HG03060 (cell line): ENCODE measurements at regions not wholly inside any gene's neighbourhood (a gene's known extent, or its start where the extent isn't known, plus 50 kb on each side); places are given as distances from the start of the nearest gene placed in this dataset.
"Not testable (repeated sequence)": the region's sequence is repeated elsewhere in the genome, so short reads cannot be mapped to it uniquely, and the experiment has no call there.

Experiments used
- ATAC-seq: cut with Tn5 transposase; IDR thresholded peaks from one replicate; pipeline ENCODE4 v1.9.1; 2021; ENCODE audit warnings: low read depth, moderate number of reproducible peaks; ENCODE audit not compliant: unreplicated experiment

DNA sequence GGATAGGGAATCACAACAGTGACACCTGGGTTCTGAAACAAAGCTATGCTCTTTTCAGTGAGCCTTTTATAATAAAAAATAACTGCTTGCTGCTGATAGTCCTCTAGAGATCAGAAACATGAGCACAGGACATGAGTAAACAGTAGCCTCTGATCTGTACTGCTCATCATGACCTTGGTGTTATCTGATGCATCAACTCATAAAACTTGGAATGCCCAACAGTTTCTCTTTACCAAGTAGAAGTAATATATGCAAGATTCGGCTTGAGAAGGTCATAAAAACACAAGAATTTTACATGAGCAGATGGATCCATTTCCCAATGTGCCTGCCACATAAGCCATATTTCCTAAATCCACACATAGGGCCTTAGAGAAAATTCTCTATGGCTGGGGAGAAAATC lies 318.3 kb upstream of the GRAMD2B start:
- no peak for ATAC-seq

GRCh38 chr5:126106029-126106428 lies 317.2 kb upstream of the GRAMD2B start:
- no peak for ATAC-seq

- ATAC-seq: no peak
These were observed 315.8 kb upstream of the GRAMD2B start for GRCh38 chr5:126107381-126107780.

DNA sequence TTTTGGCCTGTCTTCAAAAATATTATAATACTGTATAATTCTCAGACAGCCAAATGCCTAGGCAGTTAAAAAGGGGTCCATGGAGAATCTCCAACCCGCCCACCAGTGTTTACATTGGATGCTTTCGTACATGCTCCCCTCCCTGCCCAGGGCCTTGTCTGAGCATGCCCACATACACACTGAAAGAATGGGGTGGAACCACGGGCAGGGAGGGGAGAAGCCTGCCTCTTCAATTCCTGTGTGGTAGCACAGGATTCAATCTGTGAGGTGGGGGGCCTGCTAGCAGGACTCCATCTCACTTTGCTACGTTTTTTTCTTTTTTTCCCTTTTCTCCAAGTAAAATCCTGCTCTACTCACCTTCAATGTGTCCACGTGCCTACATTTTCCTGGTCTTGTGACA lies 314.7 kb upstream of the GRAMD2B start:
- ATAC-seq: no peak

DNA sequence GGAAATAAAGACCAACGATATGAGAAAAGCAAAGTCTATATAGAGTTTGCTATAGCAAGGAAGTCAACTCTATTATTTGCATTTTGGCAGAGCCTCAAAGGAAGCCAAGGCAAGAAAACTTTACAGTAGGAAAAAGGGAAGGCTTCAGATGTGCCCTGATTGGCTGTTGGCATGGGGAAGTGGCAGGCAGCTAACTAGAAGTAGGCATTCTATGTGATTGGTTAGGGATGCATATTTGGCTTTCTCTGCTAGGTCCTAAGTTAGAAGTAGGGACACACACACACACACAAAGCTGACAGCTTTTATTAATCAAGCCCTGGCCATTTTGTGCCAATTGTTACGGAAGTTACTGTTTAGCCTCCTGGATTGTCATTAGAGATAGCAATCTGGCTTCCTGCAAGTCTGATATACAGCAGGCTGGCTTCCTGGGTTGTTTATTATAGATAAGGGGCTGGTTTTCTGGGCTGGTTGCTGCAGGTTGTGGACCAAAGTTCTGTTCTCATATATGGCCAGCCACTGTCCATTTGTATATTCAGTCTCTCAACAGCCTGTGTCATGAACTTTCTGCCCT lies 308.1 kb upstream of the GRAMD2B start:
- no peak for ATAC-seq

GRCh38 chr5:126117044-126117443 lies 306.2 kb upstream of the GRAMD2B start:
- no peak for ATAC-seq

DNA sequence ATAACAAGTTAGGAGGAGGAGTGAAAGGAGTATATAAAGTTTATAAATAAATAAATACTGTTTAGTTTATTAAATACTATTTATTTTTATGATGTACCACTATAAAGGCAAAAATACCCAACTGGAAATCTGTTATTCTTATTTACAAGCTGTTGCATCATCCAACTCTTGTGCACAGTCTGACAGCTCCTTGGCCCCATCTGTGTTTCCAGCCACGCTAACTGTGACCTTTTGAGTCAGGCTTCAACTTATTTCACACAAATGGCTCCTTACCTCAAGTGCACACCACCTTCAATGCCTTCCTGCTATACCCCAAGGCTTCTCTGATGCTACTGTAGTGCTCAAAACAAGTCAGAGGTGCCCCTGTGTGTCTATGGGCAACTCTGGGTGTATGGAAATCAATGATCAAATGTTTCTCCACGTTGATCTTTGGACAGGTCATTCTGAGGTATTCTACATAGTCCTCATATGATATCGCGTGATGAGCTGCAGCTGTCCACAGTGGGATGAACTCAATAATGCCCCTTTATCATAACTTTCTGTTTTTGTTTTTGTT lies 303.2 kb upstream of the GRAMD2B start:
- ATAC-seq: no peak

DNA sequence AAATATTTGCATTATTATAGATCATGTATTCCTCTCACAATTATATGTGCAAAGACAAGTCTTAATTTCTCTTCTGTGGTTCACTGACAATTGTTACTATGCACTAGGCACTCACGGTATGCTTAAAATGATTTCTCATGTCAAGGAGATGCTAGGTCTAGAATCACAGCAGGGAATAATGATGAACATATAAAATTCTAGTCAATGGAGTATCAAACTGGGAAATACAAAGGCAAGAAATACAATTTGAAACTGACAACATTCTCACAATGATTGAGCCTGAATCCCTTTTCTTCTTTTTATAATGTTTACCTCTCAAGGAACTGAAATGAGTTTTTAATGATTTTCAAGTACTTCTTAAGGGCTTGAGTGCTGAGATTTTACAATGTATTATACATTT lies 302.3 kb upstream of the GRAMD2B start:
- no peak for ATAC-seq

DNA sequence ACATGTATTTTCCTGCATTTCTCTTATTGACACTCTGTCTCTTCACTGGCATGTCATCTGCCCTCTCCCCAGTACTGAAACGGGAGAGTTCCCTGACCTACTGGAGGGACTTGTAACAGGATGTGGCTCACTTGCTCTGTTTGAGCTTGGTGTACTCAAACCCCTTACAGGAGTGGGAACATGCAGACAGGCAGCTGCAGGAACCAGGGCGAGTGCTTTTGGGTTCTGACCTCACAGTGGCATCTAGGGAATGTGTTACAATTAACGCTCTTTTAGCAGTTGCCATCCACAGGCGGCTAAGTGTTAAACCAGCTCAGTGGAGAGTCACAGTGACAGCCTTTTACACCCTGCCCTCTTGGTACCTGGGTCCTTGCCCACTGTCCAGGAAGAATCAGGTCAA lies 300.3 kb upstream of the GRAMD2B start:
- ATAC-seq: no peak

DNA sequence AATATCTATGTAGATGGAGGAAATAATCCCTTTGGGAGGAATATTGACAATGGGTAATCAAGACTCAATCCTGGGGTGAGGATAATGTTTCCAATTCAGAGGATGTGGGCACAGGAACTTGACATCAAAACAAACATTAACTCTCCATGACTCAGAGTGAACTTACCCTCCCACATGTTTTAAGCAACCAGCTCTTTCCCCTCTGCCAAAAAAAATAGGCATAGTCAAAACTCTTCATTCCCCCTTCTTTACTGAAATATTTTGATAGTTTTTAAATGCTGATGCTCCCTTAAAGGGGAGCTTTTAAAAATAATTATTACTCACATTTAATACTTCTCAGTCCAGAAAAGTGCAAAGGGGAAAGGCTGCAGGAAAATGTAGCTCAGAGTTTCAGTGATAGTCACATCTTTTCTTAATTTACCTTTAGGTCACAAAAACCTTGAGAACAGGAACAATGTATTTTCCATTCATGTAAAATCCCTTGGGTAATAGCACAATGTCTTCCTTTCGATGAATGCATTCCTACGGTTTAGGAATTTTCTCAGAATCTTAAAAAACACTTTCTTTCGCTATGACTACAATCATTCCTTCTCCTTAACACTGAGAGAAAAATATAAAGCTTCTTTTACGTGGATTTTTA lies 298.4 kb upstream of the GRAMD2B start:
- ATAC-seq: no peak

DNA sequence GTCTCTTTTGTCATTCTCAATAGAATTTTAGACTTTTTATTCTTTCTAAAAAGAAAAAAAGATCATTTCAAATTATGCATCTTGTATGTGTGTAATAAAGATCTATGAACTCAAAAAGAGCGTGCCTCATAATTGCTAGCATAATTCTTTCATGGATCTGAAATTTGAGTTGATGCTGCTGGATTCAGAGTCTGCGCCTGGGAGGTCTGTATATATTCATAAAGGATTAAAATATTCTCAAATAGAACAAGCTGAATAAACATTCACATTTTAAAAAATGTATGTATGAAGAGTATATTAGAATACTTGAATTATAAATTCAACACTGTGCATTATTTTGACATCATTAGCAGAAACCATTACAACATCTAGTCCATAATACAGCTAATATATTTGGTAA lies 297.8 kb upstream of the GRAMD2B start:
- ATAC-seq: no peak

GRCh38 chr5:126126574-126126973 lies 296.6 kb upstream of the GRAMD2B start:
- no peak for ATAC-seq

DNA sequence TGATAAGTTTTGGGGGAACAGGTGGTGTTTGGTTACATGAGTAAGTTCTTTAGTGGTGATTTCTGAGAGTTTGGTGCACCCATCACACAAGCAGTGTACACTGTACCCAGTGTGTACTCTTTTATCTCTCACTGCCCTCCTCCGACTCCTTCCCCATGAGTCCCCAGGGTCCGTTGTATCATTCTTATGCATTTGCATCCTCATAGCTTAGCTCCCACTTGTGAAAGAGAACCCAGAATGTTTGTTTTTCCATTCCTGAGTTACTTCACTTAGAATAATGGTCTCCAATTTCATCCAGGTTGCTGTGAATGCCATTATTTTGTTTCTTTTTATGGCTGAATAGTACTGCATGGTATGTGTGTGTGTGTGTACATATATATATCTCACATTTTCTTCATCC lies 295.8 kb upstream of the GRAMD2B start:
- ATAC-seq: not testable (repeated sequence)

- ATAC-seq: no peak
These were observed 293.8 kb upstream of the GRAMD2B start for GRCh38 chr5:126129431-126129830.

DNA sequence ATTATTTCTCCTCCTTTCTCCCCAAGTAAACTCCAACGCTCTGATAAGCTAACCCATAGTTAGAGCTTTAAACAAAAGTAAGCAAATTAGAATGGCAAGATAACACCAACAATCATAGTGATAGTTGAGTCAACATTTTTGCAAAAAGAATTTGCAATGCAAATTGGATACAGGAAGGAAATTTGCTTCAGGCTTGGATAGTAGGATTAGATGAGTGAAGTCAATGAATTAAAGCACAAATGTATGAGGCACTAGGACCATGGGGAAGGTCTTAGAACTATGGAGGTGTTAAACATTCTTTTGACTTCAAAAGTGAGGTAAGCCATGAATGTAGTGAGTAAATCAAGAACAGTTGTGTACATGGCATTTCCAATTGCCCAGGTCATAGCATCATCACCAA lies 289.8 kb upstream of the GRAMD2B start:
- no peak for ATAC-seq

DNA sequence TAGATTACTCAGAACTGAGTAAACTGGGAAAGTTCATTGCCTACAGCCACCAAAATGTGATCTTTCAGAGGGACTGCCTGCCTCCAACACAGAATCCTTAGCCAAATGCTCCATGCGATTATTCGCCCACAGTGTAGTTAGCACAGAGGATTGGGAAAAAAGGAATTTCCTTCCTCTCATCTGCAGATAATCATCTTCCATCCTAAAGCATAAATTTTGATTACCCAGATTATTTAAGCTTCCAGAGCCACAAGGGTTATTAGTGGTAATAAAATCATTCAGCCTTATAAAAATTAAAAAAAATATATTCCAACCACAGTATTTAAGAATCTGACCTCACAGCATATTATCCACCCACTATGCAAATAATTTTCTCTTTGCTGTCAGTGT lies 285.3 kb upstream of the GRAMD2B start:
- ATAC-seq: no peak

- ATAC-seq: no peak
These were observed 284.8 kb upstream of the GRAMD2B start for GRCh38 chr5:126138281-126138931.

- ATAC-seq: no peak
These were observed 284.1 kb upstream of the GRAMD2B start for GRCh38 chr5:126139086-126139485.

DNA sequence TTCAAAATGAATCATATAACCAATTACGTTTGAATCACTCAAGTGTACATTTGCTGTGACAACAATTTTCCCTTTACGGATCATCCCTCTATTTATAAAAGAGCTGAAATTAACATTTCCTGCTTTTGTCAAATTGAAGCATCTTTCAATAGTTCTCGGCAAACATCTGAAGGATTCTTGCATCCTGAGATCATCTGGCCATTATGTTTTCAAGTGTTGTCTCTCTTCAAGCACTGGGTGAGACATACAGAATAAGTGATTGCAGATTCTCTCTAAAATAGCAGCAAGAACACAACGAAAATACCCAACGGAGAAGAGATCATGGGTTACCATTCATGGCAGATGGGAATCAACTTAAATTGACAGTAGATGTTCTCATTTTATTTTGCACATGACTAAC lies 283.4 kb upstream of the GRAMD2B start:
- ATAC-seq: no peak

GRCh38 chr5:126143622-126144021 lies 279.6 kb upstream of the GRAMD2B start:
- no peak for ATAC-seq

DNA sequence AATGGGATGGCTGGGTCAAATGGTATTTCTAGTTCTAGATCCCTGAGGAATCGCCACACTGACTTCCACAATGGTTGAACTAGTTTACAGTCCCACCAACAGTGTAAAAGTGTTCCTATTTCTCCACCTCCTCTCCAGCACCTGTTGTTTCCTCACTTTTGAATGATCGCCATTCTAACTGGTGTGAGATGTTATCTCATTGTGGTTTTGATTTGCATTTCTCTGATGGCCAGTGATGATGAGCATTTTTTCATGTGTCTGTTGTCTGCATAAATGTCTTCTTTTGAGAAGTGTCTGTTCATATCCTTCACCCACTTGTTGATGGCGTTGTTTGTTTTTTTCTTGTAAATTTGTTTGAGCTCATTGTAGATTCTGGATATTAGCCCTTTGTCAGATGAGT lies 272.9 kb upstream of the GRAMD2B start:
- not testable (repeated sequence) for ATAC-seq

DNA sequence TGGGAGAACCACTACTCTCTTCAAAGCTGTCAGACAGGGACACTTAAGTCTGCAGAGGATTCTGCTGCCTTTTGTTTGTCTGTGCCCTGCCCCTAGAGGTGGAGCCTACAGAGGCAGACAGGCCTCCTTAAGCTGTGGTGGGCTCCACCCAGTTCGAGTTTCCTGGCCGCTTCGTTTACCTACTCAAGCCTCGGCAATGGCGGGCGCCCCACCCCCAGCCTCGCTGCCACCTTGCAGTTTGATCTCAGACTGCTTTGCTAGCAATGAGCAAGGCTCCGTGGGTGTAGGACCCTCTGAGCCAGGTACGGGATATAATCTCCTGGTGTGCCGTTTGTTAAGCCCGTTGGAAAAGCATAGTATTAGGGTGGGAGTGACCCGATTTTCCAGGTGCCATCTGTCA lies 267.9 kb upstream of the GRAMD2B start:
- ATAC-seq: not testable (repeated sequence)
